ENCODE measurements at regions not wholly inside any gene's neighbourhood (a gene's known extent, or its start where the extent isn't known, plus 50 kb on each side); places are given as distances from the start of the nearest gene placed in this dataset.
"Not testable (repeated sequence)": the region's sequence is repeated elsewhere in the genome, so short reads cannot be mapped to it uniquely, and the experiment has no call there.

GRCh38 chr7:133132906-133133305, 51.0 kb upstream of the CHCHD3 start:
- DNase-seq (ENCODE audit: low read depth in 2 of 2) = no peak

DNA sequence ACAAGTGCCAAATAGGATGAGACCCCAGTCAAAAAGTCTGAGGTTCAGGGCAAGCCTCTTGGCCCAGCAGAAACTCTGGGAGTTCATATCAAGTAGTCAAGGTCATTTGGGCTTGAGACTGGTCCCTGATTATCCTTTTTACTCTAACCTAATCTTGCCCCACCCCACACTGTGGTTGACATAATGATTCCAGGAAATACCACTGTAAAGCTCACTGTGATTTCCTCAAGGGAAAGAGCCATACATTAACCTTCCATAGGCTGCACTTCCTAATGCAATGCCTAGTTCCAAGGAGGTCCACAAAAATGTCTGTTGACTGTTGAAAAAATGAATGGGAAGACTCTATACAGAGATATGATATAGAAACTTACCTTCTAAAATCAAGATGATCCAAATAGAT, 52.9 kb upstream of the CHCHD3 start:
- DNase-seq (ENCODE audit: low read depth in 2 of 2) = no peak

DNA sequence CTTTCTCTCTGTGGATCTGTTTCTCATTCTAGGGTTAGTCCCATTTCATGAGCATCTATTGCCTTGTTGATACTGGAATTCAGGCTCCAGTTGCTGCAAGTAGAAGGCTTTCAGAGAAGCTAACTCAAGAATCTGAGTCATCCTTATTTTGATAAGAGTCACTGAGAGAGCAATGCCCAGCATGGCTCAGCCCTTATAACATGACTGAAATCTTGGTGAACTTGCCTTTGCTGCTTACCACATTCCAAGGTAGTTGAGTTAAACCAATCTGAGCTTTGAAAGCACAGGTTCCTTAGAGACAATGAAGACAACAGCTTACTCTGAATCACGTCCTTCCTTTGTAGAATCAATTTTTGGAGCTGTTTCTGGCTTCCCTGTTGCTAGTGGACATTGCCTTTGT, 53.6 kb upstream of the CHCHD3 start:
- no peak for DNase-seq (ENCODE audit: low read depth in 2 of 2)

GRCh38 chr7:133139350-133139749, 57.5 kb upstream of the CHCHD3 start:
- DNase-seq (ENCODE audit: low read depth in 2 of 2) = peak; percentile 21 to 46

GRCh38 chr7:133139801-133140200, 57.9 kb upstream of the CHCHD3 start:
- DNase-seq (ENCODE audit: low read depth in 2 of 2) = no peak

GRCh38 chr7:133140994-133141595, 59.2 kb upstream of the CHCHD3 start:
- no peak for DNase-seq (ENCODE audit: low read depth in 2 of 2)

- no peak for DNase-seq (ENCODE audit: low read depth in 2 of 2)
Observed at GRCh38 chr7:133150760-133151159, 68.9 kb upstream of the CHCHD3 start.

- DNase-seq (ENCODE audit: low read depth in 2 of 2) = no peak
Observed at GRCh38 chr7:133152875-133153274, 71.0 kb upstream of the CHCHD3 start.

- DNase-seq (ENCODE audit: low read depth in 2 of 2) = no peak
Observed at GRCh38 chr7:133155146-133155545, 73.3 kb upstream of the CHCHD3 start.

- DNase-seq (ENCODE audit: low read depth in 2 of 2) = no peak
Observed at GRCh38 chr7:133155642-133156041, 73.8 kb upstream of the CHCHD3 start.

GRCh38 chr7:133157045-133157444, 75.2 kb upstream of the CHCHD3 start:
- no peak for DNase-seq (ENCODE audit: low read depth in 2 of 2)

- no peak for DNase-seq (ENCODE audit: low read depth in 2 of 2)
Observed at GRCh38 chr7:133164498-133164897, 82.6 kb upstream of the CHCHD3 start.

DNA sequence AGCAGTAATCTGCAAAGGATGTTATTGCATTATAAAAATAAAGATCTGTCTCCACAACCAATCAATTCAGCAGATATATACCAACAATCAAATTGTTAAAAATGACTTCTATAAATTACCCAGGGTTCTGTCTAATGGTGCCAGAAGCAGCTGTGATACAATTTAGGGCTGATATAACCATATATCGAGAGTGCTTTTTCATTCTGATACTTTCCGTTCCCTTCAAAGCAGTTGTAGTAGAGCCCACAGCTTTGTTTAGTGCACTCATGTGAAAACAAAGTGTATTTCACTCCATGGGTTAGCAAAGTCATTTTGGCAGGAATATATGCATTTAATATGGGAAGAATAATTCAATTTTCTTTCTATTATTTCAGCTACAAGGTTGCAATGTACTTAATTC, 83.1 kb upstream of the CHCHD3 start:
- DNase-seq (ENCODE audit: low read depth in 2 of 2) = no peak

- no peak for DNase-seq (ENCODE audit: low read depth in 2 of 2)
Observed at GRCh38 chr7:133165529-133165928, 83.6 kb upstream of the CHCHD3 start.

DNA sequence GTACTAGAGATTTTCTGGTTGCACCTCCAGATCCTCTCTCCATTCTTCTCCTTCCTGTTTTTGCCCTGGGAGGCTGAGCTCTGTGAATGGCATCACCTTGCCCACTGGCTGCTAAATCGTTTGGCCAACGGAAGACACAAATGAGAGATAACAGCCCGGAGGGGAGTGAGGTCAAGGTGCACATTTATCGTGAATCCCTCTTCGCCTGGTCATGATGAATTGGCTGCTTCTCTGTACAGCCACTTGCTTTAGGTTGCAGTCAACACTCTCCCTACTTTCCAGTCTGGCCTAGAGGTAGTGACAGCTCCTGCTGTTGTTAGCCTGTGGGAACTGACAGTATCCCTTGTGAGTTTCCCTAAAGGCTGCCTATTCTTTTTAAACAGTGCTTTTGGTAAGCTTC, 85.4 kb upstream of the CHCHD3 start:
- DNase-seq (ENCODE audit: low read depth in 2 of 2) = no peak

- not testable (repeated sequence) for DNase-seq (ENCODE audit: low read depth in 2 of 2)
Observed at GRCh38 chr7:133169167-133169822, 83.6 kb upstream of the EXOC4 start.

GRCh38 chr7:133177476-133177875, 75.4 kb upstream of the EXOC4 start:
- not testable (repeated sequence) for DNase-seq (ENCODE audit: low read depth in 2 of 2)

DNA sequence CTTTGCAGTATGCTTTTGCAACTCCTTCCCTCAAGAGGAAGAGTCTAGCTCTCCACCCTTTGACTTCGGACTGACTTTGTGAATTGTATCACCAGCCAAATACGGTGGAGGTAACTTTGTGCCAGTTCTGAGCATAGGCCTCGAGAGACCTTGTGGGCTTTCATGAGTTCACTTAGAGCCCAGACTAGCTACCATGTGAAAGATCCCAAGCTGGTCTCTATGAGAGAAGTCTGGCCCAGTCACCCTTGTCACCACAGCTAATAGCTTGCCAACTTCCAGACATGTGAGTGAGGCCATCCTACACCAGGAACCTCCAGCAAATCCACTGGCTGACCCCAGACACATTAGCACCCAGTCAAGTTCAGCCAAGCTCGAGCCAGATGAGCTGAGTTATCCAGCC, 72.2 kb upstream of the EXOC4 start:
- no peak for DNase-seq (ENCODE audit: low read depth in 2 of 2)

GRCh38 chr7:133183042-133183794, 69.7 kb upstream of the EXOC4 start:
- no peak for DNase-seq (ENCODE audit: low read depth in 2 of 2)

DNA sequence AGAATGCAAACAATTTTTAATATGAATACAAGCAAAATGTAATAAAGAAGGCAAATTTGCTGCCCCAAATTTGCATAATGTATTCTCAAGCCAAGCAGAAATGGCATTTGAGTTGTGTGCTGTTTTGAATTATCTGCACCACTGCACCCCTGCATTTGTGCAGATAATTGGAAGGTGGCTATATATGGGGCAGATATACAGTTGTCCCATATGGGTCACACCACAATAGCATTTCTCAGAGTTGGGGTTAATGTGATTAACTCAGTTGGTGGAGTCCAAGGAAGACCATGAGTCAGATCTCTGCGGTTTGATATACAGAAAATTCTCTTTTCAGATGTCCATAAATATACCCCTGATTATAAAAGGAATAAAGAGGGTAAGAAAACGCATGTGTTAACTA, 68.9 kb upstream of the EXOC4 start:
- DNase-seq (ENCODE audit: low read depth in 2 of 2) = no peak

DNA sequence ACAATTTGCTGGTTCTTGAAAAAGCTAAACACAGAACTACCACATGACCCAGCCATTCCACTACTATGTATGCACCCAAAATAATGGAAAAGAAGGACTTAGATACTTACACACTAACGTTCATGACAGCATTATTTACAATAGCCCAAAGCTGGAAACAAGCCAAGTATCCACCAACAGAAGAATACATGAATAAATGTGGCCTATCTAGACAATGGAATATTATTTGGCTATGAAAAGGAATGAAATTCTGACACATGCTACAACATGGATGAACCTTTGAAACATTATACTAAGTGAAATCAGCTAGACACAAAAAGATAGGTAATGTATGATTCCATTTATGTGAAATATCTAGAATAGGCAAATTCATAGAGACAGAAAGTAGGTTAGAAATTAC, 67.4 kb upstream of the EXOC4 start:
- DNase-seq (ENCODE audit: low read depth in 2 of 2) = no peak

- no peak for DNase-seq (ENCODE audit: low read depth in 2 of 2)
Observed at GRCh38 chr7:133186060-133186459, 66.8 kb upstream of the EXOC4 start.

DNA sequence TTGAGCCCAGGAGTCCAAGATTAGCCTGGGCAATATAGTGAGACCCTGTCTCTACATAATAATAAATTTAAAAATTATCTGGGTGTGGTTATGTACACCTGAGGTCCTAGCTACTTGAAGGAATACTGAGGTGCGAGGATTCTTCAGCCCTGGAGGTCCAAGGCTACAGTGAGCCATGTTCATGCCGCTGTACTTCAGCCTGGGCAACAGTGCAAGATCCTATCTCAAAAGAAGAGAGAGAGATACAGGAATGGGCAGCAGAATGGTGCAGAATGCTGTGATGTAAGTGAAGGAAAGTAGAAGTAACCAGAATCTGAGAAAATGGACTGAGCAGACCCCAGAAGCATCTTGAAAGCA, 62.7 kb upstream of the EXOC4 start:
- DNase-seq (ENCODE audit: low read depth in 2 of 2) = no peak
